ENCODE measurements at regions not wholly inside any gene's neighbourhood (a gene's known extent, or its start where the extent isn't known, plus 50 kb on each side); places are given as distances from the start of the nearest gene placed in this dataset.

DNA sequence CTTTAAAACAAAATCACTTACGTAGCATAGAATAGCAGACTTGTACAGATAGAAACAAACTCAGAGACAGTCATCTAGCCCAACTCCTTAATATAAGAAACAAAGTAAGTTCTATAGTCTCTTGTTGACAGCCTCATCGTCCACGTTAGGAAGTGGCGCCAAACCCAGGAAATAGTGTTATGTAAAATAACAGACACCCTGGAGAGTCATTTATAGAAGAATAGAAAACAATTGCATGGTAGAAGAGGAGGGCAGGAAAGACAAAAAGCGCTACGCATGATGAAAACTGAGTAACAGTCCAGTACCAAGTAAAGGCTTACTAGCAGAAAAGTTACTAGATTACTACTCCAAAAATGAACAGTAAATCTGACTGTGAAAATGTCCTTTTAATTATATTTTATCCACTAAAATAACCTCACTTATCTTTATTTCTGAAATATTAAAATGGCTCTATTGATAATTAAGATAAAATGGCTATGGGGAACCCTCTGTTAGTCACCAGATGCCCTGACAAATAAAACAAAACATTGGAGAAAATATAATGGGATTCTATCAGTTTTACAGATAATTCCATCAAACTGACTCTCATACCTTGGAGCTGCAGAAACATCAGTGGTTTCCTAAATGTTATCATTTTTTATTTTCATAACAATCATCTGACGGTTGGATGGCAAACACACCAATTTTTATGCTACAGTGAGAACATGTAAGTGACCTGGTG, 434.0 kb upstream of the C9orf72 start:
- Histone ChIP-seq H3K36me3 (ENCODE audit: control insufficient read depth, insufficient read depth, low read length) (no peaks in the 10 kb centered on the region), H3K27me3 (ENCODE audit: control insufficient read depth, insufficient read depth, low read length, poor library complexity, severe bottlenecking) (no peaks in the 10 kb centered on the region), H3K27ac (ENCODE audit: insufficient read depth, low read depth, low read length, poor library complexity, severe bottlenecking) (no peak overlapping the region), H3K4me3 (ENCODE audit: insufficient read depth, low read depth, low read length) (no peak overlapping the region), H3K4me1 (ENCODE audit: control insufficient read depth, insufficient read depth, low read length) (no peaks in the 10 kb centered on the region), H3K9me3 (ENCODE audit: control insufficient read depth, low read length) (no peaks in the 10 kb centered on the region)
- 65 to 86% methylated on average over 5 to 7 of the region's 7 CpGs for WGBS, 2 experiments

DNA sequence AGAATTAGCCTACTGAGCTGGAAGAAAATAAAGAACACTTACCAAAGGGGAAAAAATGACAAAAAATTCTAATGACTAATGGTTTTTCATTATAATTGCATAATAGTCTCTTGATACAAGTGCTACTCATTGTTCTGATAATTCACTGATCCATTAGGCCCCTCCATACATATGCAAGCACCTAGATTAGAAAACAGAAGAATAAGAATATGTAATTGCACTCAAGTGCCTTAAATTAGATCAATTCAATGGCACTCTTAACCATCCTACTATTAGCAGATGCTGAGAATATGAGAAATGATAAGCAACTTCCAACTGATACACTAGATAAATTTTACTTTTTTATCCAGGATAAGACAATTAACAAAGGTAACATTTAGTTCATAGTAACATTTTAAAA, 440.9 kb upstream of the C9orf72 start:
- Histone ChIP-seq H3K4me3 (ENCODE audit: insufficient read depth, low read depth, low read length) (no peak overlapping the region), H3K27me3 (ENCODE audit: control insufficient read depth, insufficient read depth, low read length, poor library complexity, severe bottlenecking) (no peaks in the 10 kb centered on the region), H3K4me1 (ENCODE audit: control insufficient read depth, insufficient read depth, low read length) (no peaks in the 10 kb centered on the region), H3K27ac (ENCODE audit: insufficient read depth, low read depth, low read length, poor library complexity, severe bottlenecking) (no peak overlapping the region), H3K36me3 (ENCODE audit: control insufficient read depth, insufficient read depth, low read length) (no peaks in the 10 kb centered on the region), H3K9me3 (ENCODE audit: control insufficient read depth, low read length) (no peaks in the 10 kb centered on the region)

DNA sequence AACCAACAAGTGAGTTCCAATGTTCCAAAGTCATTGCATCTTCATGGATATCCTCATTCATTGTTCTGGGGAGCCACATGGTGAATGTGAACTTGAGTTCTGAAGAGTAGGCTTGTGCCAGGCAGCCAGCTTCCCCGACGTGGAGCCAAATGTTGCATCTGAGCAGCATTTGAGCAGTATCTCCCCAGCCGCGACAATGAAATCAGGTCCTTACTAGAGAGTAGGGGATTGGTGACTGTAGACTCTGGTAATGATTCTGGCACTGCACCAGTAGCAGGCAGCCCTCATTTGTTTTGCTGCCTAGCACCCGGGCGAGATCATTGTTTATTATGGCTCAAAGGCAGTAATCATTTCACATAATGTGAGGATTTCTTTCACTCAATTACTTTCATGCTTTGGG, 451.4 kb upstream of the C9orf72 start:
- Histone ChIP-seq H3K27me3 (ENCODE audit: control insufficient read depth, insufficient read depth, low read length, poor library complexity, severe bottlenecking) (no peaks in the 10 kb centered on the region), H3K4me1 (ENCODE audit: control insufficient read depth, insufficient read depth, low read length) (no peaks in the 10 kb centered on the region), H3K36me3 (ENCODE audit: control insufficient read depth, insufficient read depth, low read length) (no peaks in the 10 kb centered on the region), H3K4me3 (ENCODE audit: insufficient read depth, low read depth, low read length) (no peak overlapping the region), H3K9me3 (ENCODE audit: control insufficient read depth, low read length) (no peaks in the 10 kb centered on the region), H3K27ac (ENCODE audit: insufficient read depth, low read depth, low read length, poor library complexity, severe bottlenecking) (no peak overlapping the region)
- WGBS, 2 experiments: 96% methylated on average over 6 of the region's 6 CpGs

DNA sequence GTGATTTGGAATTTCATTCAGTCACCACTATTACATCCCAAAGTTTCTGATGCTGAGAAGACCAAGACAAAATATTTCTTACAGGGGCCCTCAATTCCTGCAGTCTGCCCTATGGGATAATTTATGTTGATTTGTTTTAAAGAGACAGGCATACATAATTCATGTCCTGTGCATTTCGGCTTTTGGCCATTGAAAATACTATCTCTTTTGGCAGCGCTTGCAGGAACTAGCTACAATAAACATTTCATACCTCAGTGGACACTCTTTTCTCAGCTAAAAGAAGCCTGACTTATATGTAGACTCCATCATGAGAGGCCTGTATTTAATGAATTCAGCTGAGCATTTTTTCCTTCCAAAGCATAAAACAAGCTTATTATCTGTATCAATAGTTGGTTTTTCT, 451.9 kb upstream of the C9orf72 start:
- no peaks in the 10 kb centered on the region for H3K36me3 ChIP-seq (ENCODE audit: control insufficient read depth, insufficient read depth, low read length)
- no peak overlapping the region for H3K27ac ChIP-seq (ENCODE audit: insufficient read depth, low read depth, low read length, poor library complexity, severe bottlenecking)
- H3K4me1 ChIP-seq (ENCODE audit: control insufficient read depth, insufficient read depth, low read length): no peaks in the 10 kb centered on the region
- H3K4me3 ChIP-seq (ENCODE audit: insufficient read depth, low read depth, low read length): no peak overlapping the region
- no peaks in the 10 kb centered on the region for H3K27me3 ChIP-seq (ENCODE audit: control insufficient read depth, insufficient read depth, low read length, poor library complexity, severe bottlenecking)
- H3K9me3 ChIP-seq (ENCODE audit: control insufficient read depth, low read length): no peaks in the 10 kb centered on the region
- WGBS, 2 experiments: 94 to 98% methylated on average over 2 of the region's 2 CpGs

DNA sequence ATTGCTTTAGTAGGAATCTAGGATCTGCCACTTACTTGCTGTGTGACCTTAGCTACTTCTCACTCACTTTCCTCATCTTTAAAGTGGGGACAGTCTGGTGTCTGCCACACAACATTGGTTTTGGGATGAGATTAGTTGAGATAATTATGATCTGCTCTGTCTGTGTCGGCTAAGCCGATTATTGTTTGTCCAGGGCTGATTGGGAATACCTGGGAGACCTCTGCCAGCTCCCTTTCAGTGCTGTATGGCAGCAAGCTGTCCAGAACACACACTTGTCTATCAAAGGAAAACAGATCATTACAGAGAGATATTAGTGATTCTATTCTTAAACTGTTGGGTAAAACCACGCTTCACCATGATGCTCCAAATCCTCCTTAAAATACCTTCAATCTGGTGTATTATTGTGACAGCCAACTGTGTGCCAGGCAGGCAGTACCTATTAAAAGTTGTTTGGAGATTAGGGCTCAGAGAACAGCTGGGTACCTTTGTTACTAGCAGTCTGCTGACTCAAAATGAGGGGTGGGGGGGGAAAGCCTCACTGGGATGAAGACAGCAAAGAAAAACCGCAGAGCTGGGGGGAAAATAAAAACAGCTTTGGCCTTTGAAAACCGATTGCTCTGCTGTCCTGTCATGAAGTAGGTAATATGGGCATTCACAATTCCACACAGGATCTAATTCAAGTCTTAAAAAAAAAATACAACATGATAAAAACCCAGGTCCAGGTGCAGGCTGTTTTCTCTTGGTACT, 458.4 kb upstream of the C9orf72 start:
- Histone ChIP-seq H3K9me3 (ENCODE audit: control insufficient read depth, low read length) (no peaks in the 10 kb centered on the region), H3K4me1 (ENCODE audit: control insufficient read depth, insufficient read depth, low read length) (peaks cover 8% of the 10 kb centered on the region), H3K27me3 (ENCODE audit: control insufficient read depth, insufficient read depth, low read length, poor library complexity, severe bottlenecking) (no peaks in the 10 kb centered on the region), H3K27ac (ENCODE audit: insufficient read depth, low read depth, low read length, poor library complexity, severe bottlenecking) (no peak overlapping the region), H3K4me3 (ENCODE audit: insufficient read depth, low read depth, low read length) (no peak overlapping the region), H3K36me3 (ENCODE audit: control insufficient read depth, insufficient read depth, low read length) (no peaks in the 10 kb centered on the region)
- 44 to 49% methylated on average over 5 of the region's 5 CpGs for WGBS, 2 experiments

DNA sequence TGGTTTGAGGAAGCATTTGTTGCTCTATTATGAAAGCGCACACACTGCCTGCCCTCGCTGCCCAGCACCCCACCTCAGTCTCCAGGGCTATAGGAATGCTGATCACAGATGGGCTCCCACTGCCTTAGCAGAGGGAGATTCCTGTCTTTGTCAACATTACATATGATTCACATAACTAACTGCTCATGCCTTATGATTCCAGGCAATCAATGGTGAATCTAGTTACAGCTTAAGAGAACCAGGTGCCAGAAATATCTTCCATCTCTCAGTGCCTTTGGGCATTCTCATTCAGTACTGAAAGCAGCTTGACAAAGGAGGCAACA, 458.9 kb upstream of the C9orf72 start:
- Histone ChIP-seq H3K9me3 (ENCODE audit: control insufficient read depth, low read length) (no peaks in the 10 kb centered on the region), H3K36me3 (ENCODE audit: control insufficient read depth, insufficient read depth, low read length) (no peaks in the 10 kb centered on the region), H3K4me3 (ENCODE audit: insufficient read depth, low read depth, low read length) (no peak overlapping the region), H3K27me3 (ENCODE audit: control insufficient read depth, insufficient read depth, low read length, poor library complexity, severe bottlenecking) (no peaks in the 10 kb centered on the region), H3K27ac (ENCODE audit: insufficient read depth, low read depth, low read length, poor library complexity, severe bottlenecking) (peak overlapping the region; percentile 29), H3K4me1 (ENCODE audit: control insufficient read depth, insufficient read depth, low read length) (peaks cover 8% of the 10 kb centered on the region)
- WGBS, 2 experiments: 50 to 59% methylated on average over 2 of the region's 2 CpGs

DNA sequence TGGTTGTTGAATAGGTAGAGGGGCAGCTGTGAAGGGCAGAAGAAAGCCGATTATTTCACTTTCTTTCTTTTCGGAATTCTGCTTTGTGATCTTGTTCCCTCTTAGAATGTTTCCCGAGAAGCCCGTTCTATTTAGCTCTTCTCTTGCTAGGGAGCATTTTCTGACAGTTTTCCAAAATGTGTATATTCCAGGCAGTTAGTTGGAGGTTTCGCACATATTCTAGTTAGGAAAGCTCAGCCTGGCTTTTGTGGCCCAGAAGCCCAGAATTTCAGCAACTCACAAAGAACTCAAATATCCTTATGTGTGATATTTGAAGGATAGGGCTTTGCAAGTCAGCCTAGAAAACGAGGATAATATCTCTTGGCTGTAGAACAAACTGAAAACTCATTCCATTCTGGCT, 461.0 kb upstream of the C9orf72 start:
- WGBS, 2 experiments: 66 to 68% methylated on average over 6 of the region's 6 CpGs
- no peaks in the 10 kb centered on the region for H3K36me3 ChIP-seq (ENCODE audit: control insufficient read depth, insufficient read depth, low read length)
- no peak overlapping the region for H3K27ac ChIP-seq (ENCODE audit: insufficient read depth, low read depth, low read length, poor library complexity, severe bottlenecking)
- peaks cover 8% of the 10 kb centered on the region for H3K4me1 ChIP-seq (ENCODE audit: control insufficient read depth, insufficient read depth, low read length)
- H3K4me3 ChIP-seq (ENCODE audit: insufficient read depth, low read depth, low read length): no peak overlapping the region
- no peaks in the 10 kb centered on the region for H3K9me3 ChIP-seq (ENCODE audit: control insufficient read depth, low read length)
- no peaks in the 10 kb centered on the region for H3K27me3 ChIP-seq (ENCODE audit: control insufficient read depth, insufficient read depth, low read length, poor library complexity, severe bottlenecking)

DNA sequence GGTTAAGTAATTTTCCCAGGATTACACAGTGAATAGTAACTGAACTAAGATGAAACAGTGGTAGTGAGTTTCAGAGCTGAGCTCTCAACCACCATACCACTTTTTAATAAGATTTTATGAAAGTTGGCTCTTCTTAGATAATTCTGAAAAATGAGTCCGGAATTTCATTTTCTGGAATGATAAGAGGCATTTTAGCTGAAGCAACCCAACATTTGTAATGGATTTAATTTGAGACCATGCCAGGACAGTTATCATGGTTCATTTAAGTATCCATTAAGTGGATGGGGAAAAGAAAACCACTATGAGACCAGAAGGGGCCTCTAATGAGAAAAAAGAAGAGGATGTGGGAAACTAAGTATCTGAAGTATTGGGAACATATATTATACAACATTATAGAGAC, 464.7 kb upstream of the C9orf72 start:
- WGBS, 2 experiments: 88 to 100% methylated on average over 1 of the region's 1 CpG
- Histone ChIP-seq H3K27ac (ENCODE audit: insufficient read depth, low read depth, low read length, poor library complexity, severe bottlenecking) (no peak overlapping the region), H3K36me3 (ENCODE audit: control insufficient read depth, insufficient read depth, low read length) (no peaks in the 10 kb centered on the region), H3K4me1 (ENCODE audit: control insufficient read depth, insufficient read depth, low read length) (no peaks in the 10 kb centered on the region), H3K4me3 (ENCODE audit: insufficient read depth, low read depth, low read length) (no peak overlapping the region), H3K27me3 (ENCODE audit: control insufficient read depth, insufficient read depth, low read length, poor library complexity, severe bottlenecking) (no peaks in the 10 kb centered on the region), H3K9me3 (ENCODE audit: control insufficient read depth, low read length) (no peaks in the 10 kb centered on the region)

DNA sequence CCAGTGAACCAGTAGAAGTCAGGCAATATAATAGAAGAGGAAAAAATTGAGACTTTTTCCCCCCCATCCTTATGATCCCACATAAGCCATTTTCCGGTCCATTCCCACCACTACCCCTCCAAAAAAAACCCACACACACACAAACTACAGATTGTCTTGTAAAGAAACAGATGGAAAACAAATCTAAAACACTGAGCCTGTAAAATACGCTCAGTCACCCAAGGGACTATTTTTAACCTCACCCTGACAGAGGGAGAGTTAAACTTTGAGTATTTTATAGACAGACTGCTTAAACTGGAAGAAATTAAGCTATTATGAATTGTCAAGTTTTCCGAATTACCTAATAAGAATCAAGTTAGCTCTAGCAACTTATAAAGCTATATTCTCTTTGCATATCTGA, 471.8 kb upstream of the C9orf72 start:
- no peaks in the 10 kb centered on the region for H3K36me3 ChIP-seq (ENCODE audit: control insufficient read depth, insufficient read depth, low read length)
- no peaks in the 10 kb centered on the region for H3K9me3 ChIP-seq (ENCODE audit: control insufficient read depth, low read length)
- no peak overlapping the region for H3K27ac ChIP-seq (ENCODE audit: insufficient read depth, low read depth, low read length, poor library complexity, severe bottlenecking)
- H3K27me3 ChIP-seq (ENCODE audit: control insufficient read depth, insufficient read depth, low read length, poor library complexity, severe bottlenecking): no peaks in the 10 kb centered on the region
- 83 to 86% methylated on average over 1 to 2 of the region's 3 CpGs for WGBS, 2 experiments
- no peaks in the 10 kb centered on the region for H3K4me1 ChIP-seq (ENCODE audit: control insufficient read depth, insufficient read depth, low read length)
- H3K4me3 ChIP-seq (ENCODE audit: insufficient read depth, low read depth, low read length): no peak overlapping the region

DNA sequence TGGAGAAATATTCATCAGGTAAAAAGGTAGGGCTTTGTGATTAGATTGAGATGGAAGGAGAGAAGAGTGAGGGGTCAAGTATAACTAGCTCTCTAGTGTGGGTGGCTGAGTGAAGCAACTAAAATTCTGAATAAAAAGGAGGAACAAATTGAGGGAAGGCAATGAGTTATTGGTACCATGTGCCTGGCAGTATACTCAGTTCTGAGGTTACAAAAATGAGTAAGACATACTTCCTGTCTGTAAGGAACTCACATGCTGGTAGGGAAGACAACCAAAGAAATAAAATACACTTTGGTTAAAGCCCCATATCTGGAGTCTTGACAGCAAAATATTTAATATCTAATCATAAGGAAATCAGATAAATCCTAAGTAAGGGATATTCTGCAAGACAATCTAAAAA, 476.8 kb upstream of the C9orf72 start:
- Histone ChIP-seq H3K4me3 (ENCODE audit: insufficient read depth, low read depth, low read length) (no peak overlapping the region), H3K4me1 (ENCODE audit: control insufficient read depth, insufficient read depth, low read length) (no peaks in the 10 kb centered on the region), H3K27me3 (ENCODE audit: control insufficient read depth, insufficient read depth, low read length, poor library complexity, severe bottlenecking) (no peaks in the 10 kb centered on the region), H3K36me3 (ENCODE audit: control insufficient read depth, insufficient read depth, low read length) (no peaks in the 10 kb centered on the region), H3K27ac (ENCODE audit: insufficient read depth, low read depth, low read length, poor library complexity, severe bottlenecking) (no peak overlapping the region), H3K9me3 (ENCODE audit: control insufficient read depth, low read length) (no peaks in the 10 kb centered on the region)

Measured in ectodermal cell (in vitro differentiated cells).